HG03159 (cell line): ENCODE measurements at regions not wholly inside any gene's neighbourhood (a gene's known extent, or its start where the extent isn't known, plus 50 kb on each side); places are given as distances from the start of the nearest gene placed in this dataset.

ENCODE experiments used
- ATAC-seq: cut with Tn5 transposase; IDR thresholded peaks from one replicate; pipeline ENCODE4 v1.9.1; 2021; ENCODE audit warnings: mild to moderate bottlenecking, moderate library complexity; ENCODE audit not compliant: unreplicated experiment

- no peak for ATAC-seq
Observed at GRCh38 chr4:58561170-58561569, 1451.0 kb upstream of the IGFBP7 start.

- no peak for ATAC-seq
Observed at GRCh38 chr4:58560736-58561135, 1450.6 kb upstream of the IGFBP7 start.

- no peak for ATAC-seq
Observed at GRCh38 chr4:58553679-58554078, 1443.5 kb upstream of the IGFBP7 start.

- ATAC-seq: no peak
Observed at GRCh38 chr4:58553031-58553430, 1442.8 kb upstream of the IGFBP7 start.

GRCh38 chr4:58551676-58552075 lies 1441.5 kb upstream of the IGFBP7 start:
- ATAC-seq: no peak

GRCh38 chr4:58543465-58543864 lies 1433.3 kb upstream of the IGFBP7 start:
- no peak for ATAC-seq

GRCh38 chr4:58541926-58542325 lies 1431.7 kb upstream of the IGFBP7 start:
- no peak for ATAC-seq

GRCh38 chr4:58522765-58523382 lies 1412.7 kb upstream of the IGFBP7 start:
- no peak for ATAC-seq

- ATAC-seq: no peak
Observed at GRCh38 chr4:58515226-58515625, 1405.0 kb upstream of the IGFBP7 start.

- no peak for ATAC-seq
Observed at GRCh38 chr4:58514299-58514698, 1404.1 kb upstream of the IGFBP7 start.

GRCh38 chr4:58510652-58511051 lies 1400.5 kb upstream of the IGFBP7 start:
- ATAC-seq: no peak

- no peak for ATAC-seq
Observed at GRCh38 chr4:58507079-58507478, 1396.9 kb upstream of the IGFBP7 start.

GRCh38 chr4:58502839-58503238 lies 1392.7 kb upstream of the IGFBP7 start:
- ATAC-seq: no peak

GRCh38 chr4:58499182-58499581 lies 1389.0 kb upstream of the IGFBP7 start:
- no peak for ATAC-seq

GRCh38 chr4:58491620-58492019 lies 1381.4 kb upstream of the IGFBP7 start:
- no peak for ATAC-seq

GRCh38 chr4:58477950-58478349 lies 1367.8 kb upstream of the IGFBP7 start:
- no peak for ATAC-seq

- ATAC-seq: no peak
Observed at GRCh38 chr4:58477513-58477912, 1367.3 kb upstream of the IGFBP7 start.

- ATAC-seq: no peak
Observed at GRCh38 chr4:58475097-58475496, 1364.9 kb upstream of the IGFBP7 start.

- ATAC-seq: no peak
Observed at GRCh38 chr4:58465031-58465430, 1354.8 kb upstream of the IGFBP7 start.

GRCh38 chr4:58456727-58457384 lies 1346.7 kb upstream of the IGFBP7 start:
- ATAC-seq: no peak

GRCh38 chr4:58453956-58454355 lies 1343.8 kb upstream of the IGFBP7 start:
- peak; percentile 51 for ATAC-seq

GRCh38 chr4:58451707-58452106 lies 1341.5 kb upstream of the IGFBP7 start:
- no peak for ATAC-seq

- no peak for ATAC-seq
Observed at GRCh38 chr4:58435871-58436270, 1325.7 kb upstream of the IGFBP7 start.
